ENCODE measurements at regions not wholly inside any gene's neighbourhood (a gene's known extent, or its start where the extent isn't known, plus 50 kb on each side); places are given as distances from the start of the nearest gene placed in this dataset.

- TF ChIP-seq CTCF (IDR thresholded peaks at IDR 0.05; ENCODE audit: insufficient read depth, low read depth, low read length): no peak
- no peak overlapping the region for H3K4me3 ChIP-seq (ENCODE audit: low read depth, low read length)
- DNase-seq (ENCODE audit: low read depth): no peak
Measured at GRCh38 chr10:125555267-125555666, 127.7 kb downstream of the TEX36 start.

- no peak overlapping the region for H3K4me3 ChIP-seq (ENCODE audit: low read depth, low read length)
- no peak for DNase-seq (ENCODE audit: low read depth)
- no peak for TF ChIP-seq CTCF (IDR thresholded peaks at IDR 0.05; ENCODE audit: insufficient read depth, low read depth, low read length)
Measured at GRCh38 chr10:125554753-125555152, 128.2 kb downstream of the TEX36 start.

GRCh38 chr10:125554016-125554703 lies 128.8 kb downstream of the TEX36 start:
- no peak for DNase-seq (ENCODE audit: low read depth)
- H3K4me3 ChIP-seq (ENCODE audit: low read depth, low read length): no peak overlapping the region
- TF ChIP-seq CTCF (IDR thresholded peaks at IDR 0.05; ENCODE audit: insufficient read depth, low read depth, low read length): no peak

- no peak for DNase-seq (ENCODE audit: low read depth)
- no peak for TF ChIP-seq CTCF (IDR thresholded peaks at IDR 0.05; ENCODE audit: insufficient read depth, low read depth, low read length)
- no peak overlapping the region for H3K4me3 ChIP-seq (ENCODE audit: low read depth, low read length)
Measured at GRCh38 chr10:125553091-125553490, 129.9 kb downstream of the TEX36 start.

GRCh38 chr10:125551247-125551646 lies 131.7 kb downstream of the TEX36 start:
- DNase-seq (ENCODE audit: low read depth): no peak
- H3K4me3 ChIP-seq (ENCODE audit: low read depth, low read length): no peak overlapping the region
- TF ChIP-seq CTCF (IDR thresholded peaks at IDR 0.05; ENCODE audit: insufficient read depth, low read depth, low read length): no peak

GRCh38 chr10:125550362-125550761 lies 132.6 kb downstream of the TEX36 start:
- no peak overlapping the region for H3K4me3 ChIP-seq (ENCODE audit: low read depth, low read length)
- no peak for DNase-seq (ENCODE audit: low read depth)
- no peak for TF ChIP-seq CTCF (IDR thresholded peaks at IDR 0.05; ENCODE audit: insufficient read depth, low read depth, low read length)

GRCh38 chr10:125549653-125550052 lies 133.3 kb downstream of the TEX36 start:
- no peak for DNase-seq (ENCODE audit: low read depth)
- H3K4me3 ChIP-seq (ENCODE audit: low read depth, low read length): no peak overlapping the region
- no peak for TF ChIP-seq CTCF (IDR thresholded peaks at IDR 0.05; ENCODE audit: insufficient read depth, low read depth, low read length)
